Skeletal muscle tissue (tissue), 3 donors: ENCODE measurements at regions not wholly inside any gene's neighbourhood (a gene's known extent, or its start where the extent isn't known, plus 50 kb on each side); places are given as distances from the start of the nearest gene placed in this dataset.

Experiments
- H3K27ac ChIP-seq: one replicate; pipeline ENCODE4 v1.7.0; 2013; ENCODE audit warnings: mild to moderate bottlenecking, low read depth, low read length, inconsistent platforms
- H3K27me3 ChIP-seq, 3 donors: one replicate each; pipeline ENCODE4 v1.7.0; 2013; ENCODE audit warnings: low read length in 3 of 3; ENCODE audit not compliant: control insufficient read depth in 3 of 3, insufficient read depth in 3 of 3
- H3K36me3 ChIP-seq, 3 donors: one replicate each; pipeline ENCODE4 v1.7.0; 2013; ENCODE audit warnings: low read length in 3 of 3; ENCODE audit not compliant: control insufficient read depth in 3 of 3, insufficient read depth in 3 of 3
- H3K4me1 ChIP-seq, 3 donors: one replicate each; pipeline ENCODE4 v1.7.0; 2013; ENCODE audit warnings: low read length in 3 of 3, mild to moderate bottlenecking in 3 of 3; ENCODE audit not compliant: control insufficient read depth in 3 of 3, insufficient read depth in 3 of 3
- H3K4me3 ChIP-seq, 3 donors: one replicate each; pipeline ENCODE4 v1.7.0; 2013; ENCODE audit warnings: low read length in 3 of 3
- H3K9ac ChIP-seq, 3 donors: one replicate each; pipeline ENCODE4 v1.7.0; 2013; ENCODE audit warnings: low read length in 3 of 3, mild to moderate bottlenecking in 3 of 3, moderate library complexity in 2 of 3, low read depth in 1 of 3
- H3K9me3 ChIP-seq, 3 donors: one replicate each; pipeline ENCODE4 v1.7.0; 2013; ENCODE audit warnings: low read length in 3 of 3; ENCODE audit not compliant: control insufficient read depth in 3 of 3
- donor health status: Osteomylitis.

GRCh38 chr5:145478651-145479050 lies 356.5 kb downstream of the PRELID2 start:
- no peaks in the 10 kb centered on the region for H3K36me3 ChIP-seq
- H3K4me3 ChIP-seq, result no peak overlapping the region
- no peaks in the 10 kb centered on the region for H3K4me1 ChIP-seq
- no peak overlapping the region for H3K27ac ChIP-seq
- H3K9me3 ChIP-seq, result no peaks in the 10 kb centered on the region
- no peaks in the 10 kb centered on the region for H3K27me3 ChIP-seq
- no peak overlapping the region for H3K9ac ChIP-seq

DNA sequence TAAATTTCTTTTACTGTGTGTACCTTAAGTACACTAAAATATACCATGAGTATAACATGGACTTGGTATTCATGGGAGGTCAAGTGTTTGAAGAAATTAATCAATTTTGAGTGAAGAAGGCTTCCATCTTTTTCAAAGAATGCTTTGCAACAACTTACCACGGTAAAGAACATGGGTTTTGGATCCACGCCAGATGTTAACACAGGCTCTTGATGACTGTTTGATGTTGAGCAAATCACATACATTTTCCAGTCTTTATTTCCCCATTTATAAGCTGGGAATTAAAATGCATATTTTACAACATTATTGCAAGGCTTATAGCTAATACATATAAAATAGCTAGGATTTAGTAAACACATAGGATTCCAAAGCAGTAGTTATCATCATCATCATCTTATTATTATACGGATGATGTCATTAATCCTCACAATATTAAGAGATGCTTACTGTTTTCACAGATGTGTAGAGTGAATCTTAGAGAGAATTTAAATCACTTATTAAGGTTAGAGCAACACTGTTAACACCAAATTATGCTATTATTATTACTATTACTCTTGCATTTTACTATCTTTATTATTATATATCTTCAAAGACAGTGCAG lies 362.0 kb downstream of the PRELID2 start:
- no peaks in the 10 kb centered on the region for H3K36me3 ChIP-seq
- no peaks in the 10 kb centered on the region for H3K27me3 ChIP-seq
- H3K4me3 ChIP-seq, result no peak overlapping the region
- no peaks in the 10 kb centered on the region for H3K9me3 ChIP-seq
- no peak overlapping the region for H3K27ac ChIP-seq
- H3K4me1 ChIP-seq, result no peaks in the 10 kb centered on the region
- no peak overlapping the region for H3K9ac ChIP-seq

DNA sequence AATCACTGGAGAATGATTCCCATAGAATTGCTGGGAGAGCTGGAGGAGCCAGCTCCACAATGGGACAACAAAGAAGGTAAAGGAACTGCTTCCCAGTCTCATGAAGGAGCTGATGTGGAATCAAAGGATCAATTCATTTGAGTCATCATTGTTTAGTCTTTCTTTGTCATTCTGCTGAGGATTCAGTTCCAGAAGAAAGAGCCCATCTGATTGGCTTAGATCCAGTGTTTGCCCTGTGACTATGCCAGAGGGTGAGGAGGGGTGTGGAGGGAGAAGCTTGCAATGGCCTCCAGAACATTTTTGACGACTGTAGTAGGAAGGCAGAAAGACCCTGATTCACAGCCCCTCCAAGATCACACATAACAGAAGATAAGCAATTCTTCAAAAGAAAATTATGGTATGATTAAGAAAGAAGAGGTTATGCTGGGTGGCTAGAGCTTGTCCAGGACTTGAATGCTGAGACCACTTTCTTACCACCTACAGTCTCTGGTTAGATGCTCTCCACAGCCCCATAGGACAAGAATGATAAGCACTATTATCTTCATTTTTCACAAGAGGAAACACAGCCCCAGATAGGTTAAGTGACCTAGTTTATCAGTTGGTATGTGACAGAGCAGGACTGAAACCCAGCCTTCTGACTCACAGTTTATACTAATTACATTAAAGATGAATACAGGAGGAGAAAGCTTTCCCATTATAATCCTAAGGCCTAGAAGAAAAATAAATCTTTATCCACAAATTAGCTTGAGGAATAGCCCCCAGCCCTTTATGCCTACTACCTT lies 363.1 kb downstream of the PRELID2 start:
- H3K9me3 ChIP-seq, result no peaks in the 10 kb centered on the region
- no peak overlapping the region for H3K27ac ChIP-seq
- no peak overlapping the region for H3K9ac ChIP-seq
- H3K4me1 ChIP-seq, result no peaks in the 10 kb centered on the region
- no peaks in the 10 kb centered on the region for H3K27me3 ChIP-seq
- H3K4me3 ChIP-seq, result no peak overlapping the region
- H3K36me3 ChIP-seq, result no peaks in the 10 kb centered on the region

GRCh38 chr5:145471026-145471425 lies 364.1 kb downstream of the PRELID2 start:
- no peaks in the 10 kb centered on the region for H3K36me3 ChIP-seq
- H3K27me3 ChIP-seq, result no peaks in the 10 kb centered on the region
- H3K27ac ChIP-seq, result no peak overlapping the region
- H3K9ac ChIP-seq, result no peak overlapping the region
- no peaks in the 10 kb centered on the region for H3K9me3 ChIP-seq
- H3K4me3 ChIP-seq, result no peak overlapping the region
- H3K4me1 ChIP-seq, result no peaks in the 10 kb centered on the region

DNA sequence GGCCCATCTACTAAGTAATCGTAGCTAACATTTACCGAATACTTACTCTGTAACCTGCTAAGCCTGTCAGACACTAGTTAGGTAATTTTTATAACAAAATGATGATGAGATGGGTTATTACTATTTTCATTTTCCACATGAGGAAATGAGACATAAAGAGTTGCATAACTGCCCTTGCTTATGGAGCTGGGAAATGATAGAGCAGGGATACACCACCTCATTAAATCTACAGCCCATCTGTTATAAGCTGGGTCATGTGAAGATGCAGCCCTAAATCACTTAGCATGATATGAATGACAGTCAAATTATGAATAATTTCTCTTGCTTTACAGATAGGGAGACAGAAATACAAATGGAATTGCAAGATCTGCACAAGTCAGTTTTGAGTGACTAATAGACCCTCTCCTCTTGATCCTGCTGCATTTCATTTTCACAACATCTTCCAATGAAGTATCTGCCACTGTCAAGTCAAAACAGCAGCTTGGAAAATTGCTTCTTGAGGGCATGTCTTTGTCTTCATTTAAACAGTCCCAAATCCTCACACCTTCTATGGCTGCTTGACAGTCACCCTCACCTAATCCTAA lies 364.7 kb downstream of the PRELID2 start:
- Histone ChIP-seq H3K4me1 (no peaks in the 10 kb centered on the region), H3K4me3 (no peak overlapping the region), H3K9me3 (no peaks in the 10 kb centered on the region), H3K27me3 (no peaks in the 10 kb centered on the region), H3K9ac (no peak overlapping the region), H3K36me3 (no peaks in the 10 kb centered on the region), H3K27ac (no peak overlapping the region)

DNA sequence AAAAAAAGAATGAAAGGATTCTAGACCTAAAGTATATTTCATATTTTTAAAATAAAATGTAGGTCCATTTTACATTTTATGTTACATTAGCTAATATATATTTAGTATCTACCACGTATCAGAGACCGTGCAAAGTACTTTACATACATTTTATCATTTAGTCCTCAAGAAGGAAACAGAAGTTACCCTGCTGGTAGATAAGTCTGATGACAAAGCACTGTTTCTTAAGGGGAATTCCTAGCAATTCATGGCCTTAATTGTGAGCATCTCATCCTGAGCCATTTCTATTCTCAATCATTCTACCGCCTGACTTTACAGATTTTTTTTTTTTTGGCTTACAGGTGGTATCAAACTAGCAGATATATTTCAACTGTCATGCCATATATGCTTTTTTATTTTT lies 367.7 kb downstream of the PRELID2 start:
- no peak overlapping the region for H3K27ac ChIP-seq
- no peak overlapping the region for H3K9ac ChIP-seq
- H3K27me3 ChIP-seq, result no peaks in the 10 kb centered on the region
- H3K4me3 ChIP-seq, result no peak overlapping the region
- no peaks in the 10 kb centered on the region for H3K36me3 ChIP-seq
- H3K4me1 ChIP-seq, result no peaks in the 10 kb centered on the region
- H3K9me3 ChIP-seq, result no peaks in the 10 kb centered on the region

DNA sequence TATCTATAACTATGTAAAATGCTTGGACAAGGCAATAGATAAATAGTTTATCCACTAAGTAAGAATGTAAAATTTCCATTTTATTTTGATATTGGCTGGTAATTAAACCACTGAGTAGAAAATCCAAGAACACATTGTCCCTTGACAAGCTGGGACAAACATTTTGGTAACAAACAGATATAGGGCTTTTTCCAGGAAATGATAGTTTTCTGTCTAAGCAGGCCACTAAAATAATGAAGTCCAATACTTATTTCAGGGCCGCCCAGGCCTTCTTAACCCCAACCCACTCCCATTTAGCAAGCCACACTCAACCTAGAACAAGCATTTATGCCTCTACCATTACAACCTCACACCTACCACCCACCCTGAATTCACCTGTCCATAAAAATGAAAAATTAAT lies 368.6 kb downstream of the PRELID2 start:
- Histone ChIP-seq H3K4me1 (no peaks in the 10 kb centered on the region), H3K27me3 (no peaks in the 10 kb centered on the region), H3K27ac (no peak overlapping the region), H3K9me3 (peaks cover 0 to 2% (median 0%) of the 10 kb centered on the region in 3 donors), H3K4me3 (no peak overlapping the region), H3K36me3 (no peaks in the 10 kb centered on the region), H3K9ac (no peak overlapping the region)

GRCh38 chr5:145465474-145466263 lies 369.5 kb downstream of the PRELID2 start:
- no peaks in the 10 kb centered on the region for H3K36me3 ChIP-seq

DNA sequence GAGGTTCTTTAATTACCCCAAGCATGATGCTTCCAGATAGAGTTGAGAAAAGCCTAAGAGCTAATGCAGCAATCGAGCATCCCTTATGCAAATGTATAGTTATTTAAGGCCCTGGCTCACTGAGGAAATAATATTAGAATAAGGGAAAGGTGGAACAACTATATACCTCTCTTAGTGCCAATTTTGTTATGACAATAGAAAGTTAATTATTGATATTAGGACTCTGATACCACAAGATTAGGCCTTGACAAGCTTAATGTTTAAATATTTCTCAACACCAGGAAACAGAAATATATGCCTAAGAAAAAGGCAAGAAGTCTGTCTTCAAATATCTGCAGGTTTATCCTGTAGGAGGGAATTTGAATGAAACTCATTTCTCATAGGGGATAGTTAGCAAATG lies 371.0 kb downstream of the PRELID2 start:
- H3K9ac ChIP-seq, result no peak overlapping the region
- H3K9me3 ChIP-seq, result peaks cover 0 to 2% (median 0%) of the 10 kb centered on the region in 3 donors
- no peak overlapping the region for H3K4me3 ChIP-seq
- H3K27ac ChIP-seq, result no peak overlapping the region
- H3K4me1 ChIP-seq, result no peaks in the 10 kb centered on the region
- no peaks in the 10 kb centered on the region for H3K36me3 ChIP-seq
- H3K27me3 ChIP-seq, result no peaks in the 10 kb centered on the region

More at GRCh38 chr5:145465474-145466263, 369.5 kb downstream of the PRELID2 start:
- Histone ChIP-seq H3K27me3 (no peaks in the 10 kb centered on the region), H3K9me3 (peaks cover 0 to 2% (median 0%) of the 10 kb centered on the region in 3 donors), H3K9ac (no peak overlapping the region), H3K4me1 (no peaks in the 10 kb centered on the region), H3K4me3 (no peak overlapping the region), H3K27ac (no peak overlapping the region)
